WTC11 (cell line): ENCODE measurements at regions not wholly inside any gene's neighbourhood (a gene's known extent, or its start where the extent isn't known, plus 50 kb on each side); places are given as distances from the start of the nearest gene placed in this dataset.

Experiments used
- ATAC-seq: fragments of 200-7000 bp; cut with Tn5 transposase; 2 replicates; pipeline ENCODE4 v1.10.0; 2021; ENCODE audit warnings: mild to moderate bottlenecking, moderate library complexity
- CTCF ChIA-PET: fragments of 300-600 bp; sonication (Branson Sonifier 250); formaldehyde crosslinking; loops from one replicate; lab custom pipeline; 2021; ENCODE audit warnings: antibody characterized with exemption; lab: Charles Lee
- POLR2A ChIA-PET: fragments of 350-600 bp; sonication (Branson Sonifier 250); formaldehyde crosslinking; loops from one replicate; lab custom pipeline; 2021; ENCODE audit warnings: antibody characterized with exemption; lab: Charles Lee
- DNase-seq: peaks from one replicate; pipeline ENCODE4 v3.0.0; 2021; ENCODE audit warnings: low spot score
- H3K27ac Mint-ChIP-seq: 2 replicates; pipeline ENCODE4 v1.8.0; 2021; ENCODE audit warnings: mixed read lengths
- H3K27me3 Mint-ChIP-seq: 2 replicates; pipeline ENCODE4 v1.8.0; 2021; ENCODE audit warnings: low read depth, mild to moderate bottlenecking, moderate library complexity, mixed read lengths
- H3K36me3 Mint-ChIP-seq: 2 replicates; pipeline ENCODE4 v1.8.0; 2021; ENCODE audit warnings: mixed read lengths
- H3K4me1 Mint-ChIP-seq: 2 replicates; pipeline ENCODE4 v1.8.0; 2022; ENCODE audit warnings: mixed read lengths
- H3K4me3 Mint-ChIP-seq: 2 replicates; pipeline ENCODE4 v1.8.0; 2021; ENCODE audit warnings: mild to moderate bottlenecking, moderate library complexity, mixed read lengths
- H3K9me3 Mint-ChIP-seq: 2 replicates; pipeline ENCODE4 v1.8.0; 2021; ENCODE audit warnings: mixed read lengths
- ATF1 ChIP-seq: sonication (generic); formaldehyde crosslinking; IDR thresholded peaks from 2 replicates; pipeline ENCODE4 v1.8.1; 2023; ENCODE audit warnings: mild to moderate bottlenecking, moderate library complexity, missing genetic modification reagents
- CREM ChIP-seq: sonication (generic); formaldehyde crosslinking; IDR thresholded peaks from 2 replicates; pipeline ENCODE4 v1.8.1; 2022; ENCODE audit warnings: mild to moderate bottlenecking, missing genetic modification reagents, moderate library complexity
- EMX1 ChIP-seq: fragments of 250-450 bp; sonication (Bioruptor Pico); IDR thresholded peaks from 2 replicates; pipeline ENCODE4 v1.8.0; 2021; ENCODE audit warnings: mild to moderate bottlenecking
- ESRRA ChIP-seq: sonication (generic); formaldehyde crosslinking; IDR thresholded peaks from 2 replicates; pipeline ENCODE4 v1.8.1; 2022; ENCODE audit warnings: mild to moderate bottlenecking, missing genetic modification reagents, borderline replicate concordance
- FOXJ3 ChIP-seq: sonication (generic); formaldehyde crosslinking; IDR thresholded peaks from 2 replicates; pipeline ENCODE4 v1.9.0; 2021; ENCODE audit warnings: missing genetic modification reagents, mild to moderate bottlenecking, borderline replicate concordance
- GABPB1 ChIP-seq: sonication (generic); formaldehyde crosslinking; IDR thresholded peaks from 2 replicates; pipeline ENCODE4 v1.8.1; 2023; ENCODE audit warnings: mild to moderate bottlenecking, missing genetic modification reagents
- GTF2I ChIP-seq: fragments of 250-450 bp; sonication (Bioruptor Pico); conservative IDR thresholded peaks from 2 replicates; pipeline ENCODE4 v1.4.0; 2021; ENCODE audit warnings: mild to moderate bottlenecking
- JUN ChIP-seq: sonication (generic); formaldehyde crosslinking; IDR thresholded peaks from 2 replicates; pipeline ENCODE4 v1.8.0; 2023; ENCODE audit warnings: mild to moderate bottlenecking, missing genetic modification reagents
- KAT7 ChIP-seq: sonication (generic); formaldehyde crosslinking; IDR thresholded peaks from 2 replicates; pipeline ENCODE4 v1.8.1; 2023; ENCODE audit warnings: missing genetic modification reagents, mild to moderate bottlenecking, borderline replicate concordance
- NFYB ChIP-seq: sonication (generic); formaldehyde crosslinking; conservative IDR thresholded peaks from 2 replicates; pipeline ENCODE4 v1.8.0; 2022; ENCODE audit warnings: low read depth, missing genetic modification reagents
- NR1H2 ChIP-seq: sonication (generic); formaldehyde crosslinking; IDR thresholded peaks from 2 replicates; pipeline ENCODE4 v1.9.0; 2021; ENCODE audit warnings: mild to moderate bottlenecking, moderate library complexity, missing genetic modification reagents
- NR3C1 ChIP-seq: sonication (generic); formaldehyde crosslinking; conservative IDR thresholded peaks from 2 replicates; pipeline ENCODE4 v1.8.1; 2023; ENCODE audit warnings: low read depth, mild to moderate bottlenecking, missing genetic modification reagents
- RELA ChIP-seq: sonication (generic); formaldehyde crosslinking; IDR thresholded peaks from 2 replicates; pipeline ENCODE4 v1.8.1; 2022; ENCODE audit warnings: missing genetic modification reagents, mild to moderate bottlenecking, borderline replicate concordance
- SMAD3 ChIP-seq: sonication (generic); formaldehyde crosslinking; IDR thresholded peaks from 2 replicates; pipeline ENCODE4 v1.8.0; 2022; ENCODE audit warnings: missing genetic modification reagents, mild to moderate bottlenecking, borderline replicate concordance
- ZNF121 ChIP-seq: sonication (generic); formaldehyde crosslinking; IDR thresholded peaks from 2 replicates; pipeline ENCODE4 v1.8.0; 2023; ENCODE audit warnings: missing genetic modification reagents
- ZNF138 ChIP-seq: sonication (generic); formaldehyde crosslinking; conservative IDR thresholded peaks from 2 replicates; pipeline ENCODE4 v1.8.1; 2022; ENCODE audit warnings: mild to moderate bottlenecking, moderate library complexity, missing genetic modification reagents
- ZNF317 ChIP-seq: sonication (generic); formaldehyde crosslinking; IDR thresholded peaks from 2 replicates; pipeline ENCODE4 v1.8.1; 2023; ENCODE audit warnings: low read depth, mild to moderate bottlenecking, moderate library complexity, missing genetic modification reagents, borderline replicate concordance
- ZNF416 ChIP-seq: fragments of 250-450 bp; sonication (Bioruptor Pico); IDR thresholded peaks from 2 replicates; pipeline ENCODE4 v1.9.0; 2021; ENCODE audit warnings: mild to moderate bottlenecking, inconsistent platforms
- TF ChIP-seq, protein P1 (sequence below): sonication (generic); formaldehyde crosslinking; conservative IDR thresholded peaks from 2 replicates; pipeline ENCODE4 v1.8.1; 2022; ENCODE audit warnings: mild to moderate bottlenecking, missing genetic modification reagents
- TF ChIP-seq, protein P2 (sequence below): fragments of 200-600 bp; IDR thresholded peaks from 2 replicates; pipeline ENCODE4 v1.8.0; 2022; ENCODE audit warnings: antibody characterized with exemption
- TF ChIP-seq, protein P3 (sequence below): sonication (generic); formaldehyde crosslinking; IDR thresholded peaks from 2 replicates; pipeline ENCODE4 v1.8.1; 2022; ENCODE audit warnings: mild to moderate bottlenecking, missing genetic modification reagents, moderate library complexity, borderline replicate concordance
- TF ChIP-seq, protein P4 (sequence below): sonication (generic); formaldehyde crosslinking; IDR thresholded peaks from 2 replicates; pipeline ENCODE4 v1.8.1; 2023; ENCODE audit warnings: mild to moderate bottlenecking, missing genetic modification reagents, borderline replicate concordance
- TF ChIP-seq, protein P5 (sequence below): fragments of 250-450 bp; sonication (Bioruptor Pico); IDR thresholded peaks from 2 replicates; pipeline ENCODE4 v1.9.0; 2021; ENCODE audit warnings: mild to moderate bottlenecking
- TF ChIP-seq, protein P6 (sequence below): fragments of 250-450 bp; sonication (Bioruptor Pico); IDR thresholded peaks from 2 replicates; pipeline ENCODE4 v2.1.2; 2022; ENCODE audit warnings: mild to moderate bottlenecking, moderate library complexity

DNA sequence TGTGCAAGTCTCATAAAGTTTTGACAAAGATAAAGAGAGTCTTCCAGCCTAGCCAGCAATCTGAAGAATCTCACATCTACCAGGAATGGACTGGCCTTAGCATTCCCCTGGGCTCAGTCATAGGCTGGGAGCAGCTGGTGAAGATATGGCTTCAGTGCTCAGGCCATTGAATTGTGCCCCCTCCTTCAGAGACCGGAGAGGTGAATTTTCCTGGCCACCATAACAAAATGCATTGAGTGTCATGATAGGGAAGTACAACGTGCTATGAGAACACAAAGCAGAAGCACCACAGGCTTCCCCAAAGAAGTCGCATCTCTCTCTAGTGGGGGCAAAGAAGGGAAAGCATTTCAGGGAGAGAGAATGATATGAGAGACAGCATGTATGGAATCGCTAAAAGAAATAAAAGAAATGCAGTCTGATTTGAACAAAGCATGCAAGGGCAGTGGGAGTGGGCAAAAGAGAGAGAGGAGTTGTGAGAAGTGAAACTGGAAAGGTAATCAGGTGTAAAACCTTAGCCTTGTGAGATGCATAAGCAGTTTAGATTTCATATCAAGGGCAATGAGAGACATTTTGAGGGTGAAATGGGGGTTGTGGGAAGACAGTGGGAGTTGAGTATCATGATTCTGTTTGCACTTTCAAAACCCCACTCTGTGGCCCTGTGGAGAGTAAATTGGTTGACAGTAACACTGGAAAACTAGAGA, 57.1 kb upstream of the NMUR2 start:
- H3K9me3 Mint-ChIP-seq = no peaks in the 10 kb centered on the region
- no peaks in the 10 kb centered on the region for H3K27me3 Mint-ChIP-seq
- no peaks in the 10 kb centered on the region for H3K36me3 Mint-ChIP-seq
- H3K4me1 Mint-ChIP-seq = 0 out of 2 replicates have a peak, but pooled peaks cover 2% of the 10 kb centered on the region
- DNase-seq = no peak
- TF ChIP-seq ESRRA (CRISPR knock-in tag) (no peak), EMX1 (CRISPR knock-in tag) (no peak), NR3C1 (CRISPR knock-in tag) (no peak), RELA (CRISPR knock-in tag) (no peak), ZNF317 (CRISPR knock-in tag) (no peak), ZNF121 (no peak), SMAD3 (no peak), JUN (CRISPR knock-in tag) (no peak), NFYB (CRISPR knock-in tag) (no peak), GTF2I (no peak)
- TF ChIP-seq, protein P1, sequence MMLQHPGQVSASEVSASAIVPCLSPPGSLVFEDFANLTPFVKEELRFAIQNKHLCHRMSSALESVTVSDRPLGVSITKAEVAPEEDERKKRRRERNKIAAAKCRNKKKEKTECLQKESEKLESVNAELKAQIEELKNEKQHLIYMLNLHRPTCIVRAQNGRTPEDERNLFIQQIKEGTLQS (CRISPR knock-in tag) = no peak
- TF ChIP-seq, protein P2, sequence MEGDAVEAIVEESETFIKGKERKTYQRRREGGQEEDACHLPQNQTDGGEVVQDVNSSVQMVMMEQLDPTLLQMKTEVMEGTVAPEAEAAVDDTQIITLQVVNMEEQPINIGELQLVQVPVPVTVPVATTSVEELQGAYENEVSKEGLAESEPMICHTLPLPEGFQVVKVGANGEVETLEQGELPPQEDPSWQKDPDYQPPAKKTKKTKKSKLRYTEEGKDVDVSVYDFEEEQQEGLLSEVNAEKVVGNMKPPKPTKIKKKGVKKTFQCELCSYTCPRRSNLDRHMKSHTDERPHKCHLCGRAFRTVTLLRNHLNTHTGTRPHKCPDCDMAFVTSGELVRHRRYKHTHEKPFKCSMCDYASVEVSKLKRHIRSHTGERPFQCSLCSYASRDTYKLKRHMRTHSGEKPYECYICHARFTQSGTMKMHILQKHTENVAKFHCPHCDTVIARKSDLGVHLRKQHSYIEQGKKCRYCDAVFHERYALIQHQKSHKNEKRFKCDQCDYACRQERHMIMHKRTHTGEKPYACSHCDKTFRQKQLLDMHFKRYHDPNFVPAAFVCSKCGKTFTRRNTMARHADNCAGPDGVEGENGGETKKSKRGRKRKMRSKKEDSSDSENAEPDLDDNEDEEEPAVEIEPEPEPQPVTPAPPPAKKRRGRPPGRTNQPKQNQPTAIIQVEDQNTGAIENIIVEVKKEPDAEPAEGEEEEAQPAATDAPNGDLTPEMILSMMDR = no peak
- ATAC-seq = no peak
- no peak overlapping the region for H3K27ac Mint-ChIP-seq
- ChIA-PET CTCF (no interaction called here), POLR2A (no interaction called here)
- H3K4me3 Mint-ChIP-seq = no peak overlapping the region

DNA sequence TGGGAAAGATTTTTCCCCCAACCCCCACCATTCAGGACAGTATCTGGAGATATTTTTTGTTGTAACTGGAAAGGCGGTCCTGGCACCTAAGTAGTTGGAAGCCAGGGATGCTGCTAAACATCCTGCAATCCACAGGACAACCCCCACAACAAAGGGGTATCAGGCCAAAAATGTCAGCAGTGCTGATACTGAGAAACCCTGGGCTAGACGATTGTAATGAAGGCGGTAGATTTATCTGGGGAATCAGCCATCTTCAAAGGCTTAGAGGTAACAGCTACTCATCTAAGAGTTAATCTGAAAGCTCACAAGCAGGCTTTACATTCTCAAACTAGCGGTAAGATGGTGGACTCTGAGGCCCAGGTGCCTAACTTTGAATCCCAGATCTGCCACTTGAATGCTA, 59.0 kb upstream of the NMUR2 start:
- Mint-ChIP-seq H3K27ac (no peak overlapping the region), H3K4me3 (no peak overlapping the region), H3K4me1 (0 out of 2 replicates have a peak, but pooled peaks cover 2% of the 10 kb centered on the region), H3K9me3 (no peaks in the 10 kb centered on the region), H3K36me3 (no peaks in the 10 kb centered on the region), H3K27me3 (no peaks in the 10 kb centered on the region)
- ATAC-seq = no peak
- no peak for DNase-seq
- POLR2A ChIA-PET = no interaction called here
- CTCF ChIA-PET = no interaction called here
- TF ChIP-seq ZNF416 (CRISPR knock-in tag) (no peak), NR1H2 (no peak), FOXJ3 (CRISPR knock-in tag) (no peak), CREM (no peak), ZNF138 (no peak), GABPB1 (no peak), ATF1 (no peak), KAT7 (CRISPR knock-in tag) (no peak)
- TF ChIP-seq, protein P3, sequence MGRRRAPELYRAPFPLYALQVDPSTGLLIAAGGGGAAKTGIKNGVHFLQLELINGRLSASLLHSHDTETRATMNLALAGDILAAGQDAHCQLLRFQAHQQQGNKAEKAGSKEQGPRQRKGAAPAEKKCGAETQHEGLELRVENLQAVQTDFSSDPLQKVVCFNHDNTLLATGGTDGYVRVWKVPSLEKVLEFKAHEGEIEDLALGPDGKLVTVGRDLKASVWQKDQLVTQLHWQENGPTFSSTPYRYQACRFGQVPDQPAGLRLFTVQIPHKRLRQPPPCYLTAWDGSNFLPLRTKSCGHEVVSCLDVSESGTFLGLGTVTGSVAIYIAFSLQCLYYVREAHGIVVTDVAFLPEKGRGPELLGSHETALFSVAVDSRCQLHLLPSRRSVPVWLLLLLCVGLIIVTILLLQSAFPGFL = no peak
- TF ChIP-seq, protein P4, sequence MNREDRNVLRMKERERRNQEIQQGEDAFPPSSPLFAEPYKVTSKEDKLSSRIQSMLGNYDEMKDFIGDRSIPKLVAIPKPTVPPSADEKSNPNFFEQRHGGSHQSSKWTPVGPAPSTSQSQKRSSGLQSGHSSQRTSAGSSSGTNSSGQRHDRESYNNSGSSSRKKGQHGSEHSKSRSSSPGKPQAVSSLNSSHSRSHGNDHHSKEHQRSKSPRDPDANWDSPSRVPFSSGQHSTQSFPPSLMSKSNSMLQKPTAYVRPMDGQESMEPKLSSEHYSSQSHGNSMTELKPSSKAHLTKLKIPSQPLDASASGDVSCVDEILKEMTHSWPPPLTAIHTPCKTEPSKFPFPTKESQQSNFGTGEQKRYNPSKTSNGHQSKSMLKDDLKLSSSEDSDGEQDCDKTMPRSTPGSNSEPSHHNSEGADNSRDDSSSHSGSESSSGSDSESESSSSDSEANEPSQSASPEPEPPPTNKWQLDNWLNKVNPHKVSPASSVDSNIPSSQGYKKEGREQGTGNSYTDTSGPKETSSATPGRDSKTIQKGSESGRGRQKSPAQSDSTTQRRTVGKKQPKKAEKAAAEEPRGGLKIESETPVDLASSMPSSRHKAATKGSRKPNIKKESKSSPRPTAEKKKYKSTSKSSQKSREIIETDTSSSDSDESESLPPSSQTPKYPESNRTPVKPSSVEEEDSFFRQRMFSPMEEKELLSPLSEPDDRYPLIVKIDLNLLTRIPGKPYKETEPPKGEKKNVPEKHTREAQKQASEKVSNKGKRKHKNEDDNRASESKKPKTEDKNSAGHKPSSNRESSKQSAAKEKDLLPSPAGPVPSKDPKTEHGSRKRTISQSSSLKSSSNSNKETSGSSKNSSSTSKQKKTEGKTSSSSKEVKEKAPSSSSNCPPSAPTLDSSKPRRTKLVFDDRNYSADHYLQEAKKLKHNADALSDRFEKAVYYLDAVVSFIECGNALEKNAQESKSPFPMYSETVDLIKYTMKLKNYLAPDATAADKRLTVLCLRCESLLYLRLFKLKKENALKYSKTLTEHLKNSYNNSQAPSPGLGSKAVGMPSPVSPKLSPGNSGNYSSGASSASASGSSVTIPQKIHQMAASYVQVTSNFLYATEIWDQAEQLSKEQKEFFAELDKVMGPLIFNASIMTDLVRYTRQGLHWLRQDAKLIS = no peak
- TF ChIP-seq, protein P5, sequence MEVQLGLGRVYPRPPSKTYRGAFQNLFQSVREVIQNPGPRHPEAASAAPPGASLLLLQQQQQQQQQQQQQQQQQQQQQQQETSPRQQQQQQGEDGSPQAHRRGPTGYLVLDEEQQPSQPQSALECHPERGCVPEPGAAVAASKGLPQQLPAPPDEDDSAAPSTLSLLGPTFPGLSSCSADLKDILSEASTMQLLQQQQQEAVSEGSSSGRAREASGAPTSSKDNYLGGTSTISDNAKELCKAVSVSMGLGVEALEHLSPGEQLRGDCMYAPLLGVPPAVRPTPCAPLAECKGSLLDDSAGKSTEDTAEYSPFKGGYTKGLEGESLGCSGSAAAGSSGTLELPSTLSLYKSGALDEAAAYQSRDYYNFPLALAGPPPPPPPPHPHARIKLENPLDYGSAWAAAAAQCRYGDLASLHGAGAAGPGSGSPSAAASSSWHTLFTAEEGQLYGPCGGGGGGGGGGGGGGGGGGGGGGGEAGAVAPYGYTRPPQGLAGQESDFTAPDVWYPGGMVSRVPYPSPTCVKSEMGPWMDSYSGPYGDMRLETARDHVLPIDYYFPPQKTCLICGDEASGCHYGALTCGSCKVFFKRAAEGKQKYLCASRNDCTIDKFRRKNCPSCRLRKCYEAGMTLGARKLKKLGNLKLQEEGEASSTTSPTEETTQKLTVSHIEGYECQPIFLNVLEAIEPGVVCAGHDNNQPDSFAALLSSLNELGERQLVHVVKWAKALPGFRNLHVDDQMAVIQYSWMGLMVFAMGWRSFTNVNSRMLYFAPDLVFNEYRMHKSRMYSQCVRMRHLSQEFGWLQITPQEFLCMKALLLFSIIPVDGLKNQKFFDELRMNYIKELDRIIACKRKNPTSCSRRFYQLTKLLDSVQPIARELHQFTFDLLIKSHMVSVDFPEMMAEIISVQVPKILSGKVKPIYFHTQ (CRISPR knock-in tag) = no peak
- TF ChIP-seq, protein P6, sequence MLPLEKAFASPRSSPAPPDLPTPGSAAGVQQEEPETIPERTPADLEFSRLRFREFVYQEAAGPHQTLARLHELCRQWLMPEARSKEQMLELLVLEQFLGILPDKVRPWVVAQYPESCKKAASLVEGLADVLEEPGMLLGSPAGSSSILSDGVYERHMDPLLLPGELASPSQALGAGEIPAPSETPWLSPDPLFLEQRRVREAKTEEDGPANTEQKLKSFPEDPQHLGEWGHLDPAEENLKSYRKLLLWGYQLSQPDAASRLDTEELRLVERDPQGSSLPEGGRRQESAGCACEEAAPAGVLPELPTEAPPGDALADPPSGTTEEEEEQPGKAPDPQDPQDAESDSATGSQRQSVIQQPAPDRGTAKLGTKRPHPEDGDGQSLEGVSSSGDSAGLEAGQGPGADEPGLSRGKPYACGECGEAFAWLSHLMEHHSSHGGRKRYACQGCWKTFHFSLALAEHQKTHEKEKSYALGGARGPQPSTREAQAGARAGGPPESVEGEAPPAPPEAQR = no peak
